HG03442 (cell line): ENCODE measurements at regions not wholly inside any gene's neighbourhood (a gene's known extent, or its start where the extent isn't known, plus 50 kb on each side); places are given as distances from the start of the nearest gene placed in this dataset.

ENCODE experiments used
- ATAC-seq: cut with Tn5 transposase; IDR thresholded peaks from one replicate; pipeline ENCODE4 v1.9.1; 2021; ENCODE audit warnings: mild to moderate bottlenecking, moderate library complexity; ENCODE audit not compliant: unreplicated experiment

GRCh38 chr2:103809941-103810441, 1043.9 kb upstream of the POU3F3 start:
- ATAC-seq: no peak

GRCh38 chr2:103810875-103811274, 1043.0 kb upstream of the POU3F3 start:
- no peak for ATAC-seq

GRCh38 chr2:103814016-103814415, 1039.9 kb upstream of the POU3F3 start:
- ATAC-seq: no peak

GRCh38 chr2:103815731-103816130, 1038.2 kb upstream of the POU3F3 start:
- no peak for ATAC-seq

GRCh38 chr2:103817746-103818145, 1036.2 kb upstream of the POU3F3 start:
- no peak for ATAC-seq

- ATAC-seq: no peak
Observed at GRCh38 chr2:103818176-103818575, 1035.7 kb upstream of the POU3F3 start.

GRCh38 chr2:103819599-103819998, 1034.3 kb upstream of the POU3F3 start:
- no peak for ATAC-seq

- ATAC-seq: no peak
Observed at GRCh38 chr2:103823847-103824246, 1030.1 kb upstream of the POU3F3 start.

GRCh38 chr2:103847276-103847675, 1006.6 kb upstream of the POU3F3 start:
- no peak for ATAC-seq

GRCh38 chr2:103859238-103859637, 994.7 kb upstream of the POU3F3 start:
- ATAC-seq: no peak

- ATAC-seq: peak; percentile 41
Observed at GRCh38 chr2:103860016-103860415, 993.9 kb upstream of the POU3F3 start.

GRCh38 chr2:103868396-103868795, 985.5 kb upstream of the POU3F3 start:
- ATAC-seq: no peak

- ATAC-seq: no peak
Observed at GRCh38 chr2:103873716-103874351, 980.1 kb upstream of the POU3F3 start.

- ATAC-seq: no peak
Observed at GRCh38 chr2:103875131-103875530, 978.8 kb upstream of the POU3F3 start.

- ATAC-seq: no peak
Observed at GRCh38 chr2:103875531-103875930, 978.4 kb upstream of the POU3F3 start.

- no peak for ATAC-seq
Observed at GRCh38 chr2:103876611-103877010, 977.3 kb upstream of the POU3F3 start.

GRCh38 chr2:103879101-103879500, 974.8 kb upstream of the POU3F3 start:
- ATAC-seq: no peak

GRCh38 chr2:103880081-103880834, 973.7 kb upstream of the POU3F3 start:
- no peak for ATAC-seq

GRCh38 chr2:103887625-103888024, 966.3 kb upstream of the POU3F3 start:
- ATAC-seq: no peak

GRCh38 chr2:103896182-103896581, 957.7 kb upstream of the POU3F3 start:
- no peak for ATAC-seq

GRCh38 chr2:103898561-103898960, 955.4 kb upstream of the POU3F3 start:
- ATAC-seq: no peak

GRCh38 chr2:103902347-103902746, 951.6 kb upstream of the POU3F3 start:
- no peak for ATAC-seq
